Fibroblast of lung (primary cell): ENCODE measurements at regions not wholly inside any gene's neighbourhood (a gene's known extent, or its start where the extent isn't known, plus 50 kb on each side); places are given as distances from the start of the nearest gene placed in this dataset.

Experiments
- EZH2 ChIP-seq: IDR thresholded peaks from 2 replicates; pipeline ENCODE4 v1.5.1; 2012; ENCODE audit warnings: low read length, control low read depth, mild to moderate bottlenecking; ENCODE audit errors: missing control alignments
- TF ChIP-seq, protein P1 (sequence below), 2 donors: IDR thresholded peaks in 1 of 2; conservative IDR thresholded peaks in 1 of 2; 1 replicate in 1 of 2; 2 replicates in 1 of 2; pipeline ENCODE4 v1.5.1; 2011 to 2012; ENCODE audit warnings: low read length in 2 of 2, control low read depth in 1 of 2, inconsistent platforms in 1 of 2, low read depth in 1 of 2, mild to moderate bottlenecking in 1 of 2

DNA sequence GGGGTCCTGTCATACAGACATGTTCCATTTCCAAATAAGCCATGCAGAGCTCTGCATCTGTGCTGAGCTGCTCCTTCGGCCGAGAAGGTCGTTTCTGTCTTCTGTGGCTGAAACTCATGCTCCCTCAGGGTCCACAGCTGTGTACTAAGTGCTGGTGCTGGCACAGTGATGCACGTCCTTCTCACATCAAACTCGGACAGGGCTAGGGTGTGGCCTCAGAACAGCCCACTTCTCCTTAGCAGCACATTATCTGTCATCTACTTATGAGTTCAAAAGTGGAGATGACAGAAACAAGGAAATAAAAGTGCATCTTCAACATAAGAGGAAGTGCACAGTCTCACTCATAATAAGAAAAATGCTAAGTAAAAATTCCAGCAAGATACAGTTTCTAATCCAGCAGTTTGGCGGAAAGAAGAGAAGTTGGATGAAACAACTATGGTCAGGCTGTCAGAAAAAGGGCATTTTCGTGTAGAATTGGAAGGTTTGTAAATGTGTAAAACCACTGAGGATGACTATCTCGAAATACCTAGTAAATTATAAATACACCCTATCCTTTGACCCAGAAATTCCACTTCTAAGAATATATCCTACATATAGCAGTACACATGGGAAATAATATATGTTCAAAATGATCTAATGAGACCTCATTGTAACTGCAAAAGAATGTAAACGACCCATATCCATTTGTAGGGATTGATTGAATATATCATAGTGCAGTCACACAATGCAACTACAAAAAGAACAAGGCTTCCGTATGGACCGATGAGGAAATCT lies 53.7 kb upstream of the APCDD1 start:
- TF ChIP-seq, protein P1, sequence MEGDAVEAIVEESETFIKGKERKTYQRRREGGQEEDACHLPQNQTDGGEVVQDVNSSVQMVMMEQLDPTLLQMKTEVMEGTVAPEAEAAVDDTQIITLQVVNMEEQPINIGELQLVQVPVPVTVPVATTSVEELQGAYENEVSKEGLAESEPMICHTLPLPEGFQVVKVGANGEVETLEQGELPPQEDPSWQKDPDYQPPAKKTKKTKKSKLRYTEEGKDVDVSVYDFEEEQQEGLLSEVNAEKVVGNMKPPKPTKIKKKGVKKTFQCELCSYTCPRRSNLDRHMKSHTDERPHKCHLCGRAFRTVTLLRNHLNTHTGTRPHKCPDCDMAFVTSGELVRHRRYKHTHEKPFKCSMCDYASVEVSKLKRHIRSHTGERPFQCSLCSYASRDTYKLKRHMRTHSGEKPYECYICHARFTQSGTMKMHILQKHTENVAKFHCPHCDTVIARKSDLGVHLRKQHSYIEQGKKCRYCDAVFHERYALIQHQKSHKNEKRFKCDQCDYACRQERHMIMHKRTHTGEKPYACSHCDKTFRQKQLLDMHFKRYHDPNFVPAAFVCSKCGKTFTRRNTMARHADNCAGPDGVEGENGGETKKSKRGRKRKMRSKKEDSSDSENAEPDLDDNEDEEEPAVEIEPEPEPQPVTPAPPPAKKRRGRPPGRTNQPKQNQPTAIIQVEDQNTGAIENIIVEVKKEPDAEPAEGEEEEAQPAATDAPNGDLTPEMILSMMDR (conservative IDR thresholded peaks at IDR 0.05 in 1 of 2, IDR thresholded peaks at IDR 0.05 in 1 of 2; ENCODE audit: low read depth in 1 of 2, low read length in 2 of 2): no peak
- TF ChIP-seq EZH2: no peak
